H1 (cell line): ENCODE measurements at regions not wholly inside any gene's neighbourhood (a gene's known extent, or its start where the extent isn't known, plus 50 kb on each side); places are given as distances from the start of the nearest gene placed in this dataset.

Experiments
- CHD7 ChIP-seq: fragments of 300-600 bp; sonication (generic); IDR thresholded peaks from 2 replicates; pipeline ENCODE4 v1.7.1; 2012; ENCODE audit warnings: low read length, moderate library complexity, mild to moderate bottlenecking, inconsistent platforms; ENCODE audit not compliant: insufficient replicate concordance
- NRF1 ChIP-seq: IDR thresholded peaks from 2 replicates; pipeline ENCODE4 v1.6.1; 2011; ENCODE audit warnings: mild to moderate bottlenecking, low read depth, low read length, improper control_type of control experiment
- SAP30 ChIP-seq: fragments of 300-600 bp; sonication (generic); IDR thresholded peaks from 2 replicates; pipeline ENCODE4 v1.7.1; 2012; ENCODE audit warnings: low read length, moderate library complexity, mild to moderate bottlenecking, inconsistent platforms; ENCODE audit not compliant: insufficient read depth, insufficient replicate concordance
- SIRT6 ChIP-seq: IDR thresholded peaks from one replicate; pipeline ENCODE4 v1.7.1; 2012; ENCODE audit warnings: low read length, inconsistent platforms
- TAF7 ChIP-seq: optimal IDR thresholded peaks from 2 replicates; pipeline ENCODE3; 2011; ENCODE audit warnings: low read depth, mild to moderate bottlenecking, inconsistent platforms, low read length, moderate library complexity, borderline replicate concordance
- TEAD4 ChIP-seq: IDR thresholded peaks from 2 replicates; pipeline ENCODE4 v1.6.1; 2012; ENCODE audit warnings: low read depth, low read length, inconsistent platforms, mixed read lengths

- no peak for TF ChIP-seq CHD7
- no peak for TF ChIP-seq SIRT6
- no peak for TF ChIP-seq TAF7
- TF ChIP-seq TEAD4 = no peak
- no peak for TF ChIP-seq NRF1
- no peak for TF ChIP-seq SAP30
Observed at GRCh38 chr10:120086066-120086465, 193.5 kb downstream of the SEC23IP start (continued).
